ENCODE measurements at regions not wholly inside any gene's neighbourhood (a gene's known extent, or its start where the extent isn't known, plus 50 kb on each side); places are given as distances from the start of the nearest gene placed in this dataset.
"Not testable (repeated sequence)": the region's sequence is repeated elsewhere in the genome, so short reads cannot be mapped to it uniquely, and the experiment has no call there.

GRCh38 chr7:112959276-112959675 is 127.4 kb downstream of the GPR85 start:
- Histone ChIP-seq H3K4ac (ENCODE audit: low read depth, low read length) (no peak overlapping the region), H3K4me1 (ENCODE audit: control insufficient read depth, low read depth, low read length) (no peaks in the 10 kb centered on the region)

GRCh38 chr7:112958775-112959174 is 127.9 kb downstream of the GPR85 start:
- Histone ChIP-seq H3K23ac (ENCODE audit: low read length) (no peak overlapping the region), H2BK120ac (ENCODE audit: low read depth, low read length) (no peak overlapping the region), H2BK5ac (ENCODE audit: low read length) (no peak overlapping the region), H3K79me1 (ENCODE audit: low read length) (no peaks in the 10 kb centered on the region), H4K5ac (ENCODE audit: low read length) (no peak overlapping the region), H3K9ac (ENCODE audit: low read length) (no peak overlapping the region), H3K4me3 (ENCODE audit: low read length) (no peak overlapping the region), H2AK5ac (ENCODE audit: low read length) (no peak overlapping the region), H3K27ac (ENCODE audit: low read depth, low read length) (no peak overlapping the region), H4K8ac (ENCODE audit: low read depth, low read length) (no peak overlapping the region), H3K56ac (ENCODE audit: low read length) (no peak overlapping the region), H3K18ac (ENCODE audit: low read length) (no peak overlapping the region), H3K4me2 (ENCODE audit: low read length) (no peak overlapping the region), H3K4ac (ENCODE audit: low read depth, low read length) (no peak overlapping the region), H2BK15ac (replicated peaks; ENCODE audit: low read depth) (no peak overlapping the region), H3K36me3 (ENCODE audit: control insufficient read depth, insufficient read depth, low read length) (no peaks in the 10 kb centered on the region), H3K4me1 (ENCODE audit: control insufficient read depth, low read depth, low read length) (no peaks in the 10 kb centered on the region), H3K27me3 (ENCODE audit: insufficient read depth, low read length, poor library complexity) (no peaks in the 10 kb centered on the region), H3K79me2 (ENCODE audit: control insufficient read depth, insufficient read depth, low read length) (no peaks in the 10 kb centered on the region)
- DNase-seq, result no peak

More at GRCh38 chr7:112959276-112959675, 127.4 kb downstream of the GPR85 start:
- no peak overlapping the region for H2BK5ac ChIP-seq (ENCODE audit: low read length)
- no peak overlapping the region for H3K4me2 ChIP-seq (ENCODE audit: low read length)
- H3K79me1 ChIP-seq (ENCODE audit: low read length), result no peaks in the 10 kb centered on the region
- no peak overlapping the region for H2BK15ac ChIP-seq (replicated peaks; ENCODE audit: low read depth)
- H3K27me3 ChIP-seq (ENCODE audit: insufficient read depth, low read length, poor library complexity), result no peaks in the 10 kb centered on the region
- no peak overlapping the region for H4K5ac ChIP-seq (ENCODE audit: low read length)
- no peak overlapping the region for H2AK5ac ChIP-seq (ENCODE audit: low read length)
- H3K23ac ChIP-seq (ENCODE audit: low read length), result no peak overlapping the region
- no peak overlapping the region for H3K4me3 ChIP-seq (ENCODE audit: low read length)
- no peak overlapping the region for H4K8ac ChIP-seq (ENCODE audit: low read depth, low read length)
- no peak overlapping the region for H3K18ac ChIP-seq (ENCODE audit: low read length)
- H2BK120ac ChIP-seq (ENCODE audit: low read depth, low read length), result no peak overlapping the region
- no peak overlapping the region for H3K27ac ChIP-seq (ENCODE audit: low read depth, low read length)
- no peaks in the 10 kb centered on the region for H3K36me3 ChIP-seq (ENCODE audit: control insufficient read depth, insufficient read depth, low read length)
- no peak overlapping the region for H3K56ac ChIP-seq (ENCODE audit: low read length)
- H3K9ac ChIP-seq (ENCODE audit: low read length), result no peak overlapping the region
- no peak for DNase-seq
- no peaks in the 10 kb centered on the region for H3K79me2 ChIP-seq (ENCODE audit: control insufficient read depth, insufficient read depth, low read length)

GRCh38 chr7:112957901-112958300 is 128.7 kb downstream of the GPR85 start:
- H3K4ac ChIP-seq (ENCODE audit: low read depth, low read length), result no peak overlapping the region

GRCh38 chr7:112953031-112953430 is 133.6 kb downstream of the GPR85 start:
- H2BK5ac ChIP-seq (ENCODE audit: low read length); H3K79me2 ChIP-seq (ENCODE audit: control insufficient read depth, insufficient read depth, low read length); H3K79me1 ChIP-seq (ENCODE audit: low read length); H3K9ac ChIP-seq (ENCODE audit: low read length); DNase-seq; H2BK15ac ChIP-seq (replicated peaks; ENCODE audit: low read depth); H2AK5ac ChIP-seq (ENCODE audit: low read length); H3K27ac ChIP-seq (ENCODE audit: low read depth, low read length); H3K4me2 ChIP-seq (ENCODE audit: low read length); H3K4ac ChIP-seq (ENCODE audit: low read depth, low read length); H3K23ac ChIP-seq (ENCODE audit: low read length); H4K8ac ChIP-seq (ENCODE audit: low read depth, low read length); H3K4me3 ChIP-seq (ENCODE audit: low read length); H3K56ac ChIP-seq (ENCODE audit: low read length); H4K5ac ChIP-seq (ENCODE audit: low read length); H3K36me3 ChIP-seq (ENCODE audit: control insufficient read depth, insufficient read depth, low read length); H2BK120ac ChIP-seq (ENCODE audit: low read depth, low read length); H3K27me3 ChIP-seq (ENCODE audit: insufficient read depth, low read length, poor library complexity); H3K4me1 ChIP-seq (ENCODE audit: control insufficient read depth, low read depth, low read length); H3K18ac ChIP-seq (ENCODE audit: low read length): not testable (repeated sequence)
- no CpG with 5 or more reads among the region's 3 CpGs for WGBS (ENCODE audit: extremely low coverage, insufficient coverage, low lambda C conversion rate)

More at GRCh38 chr7:112957901-112958300, 128.7 kb downstream of the GPR85 start:
- Histone ChIP-seq H2BK120ac (ENCODE audit: low read depth, low read length) (no peak overlapping the region), H2AK5ac (ENCODE audit: low read length) (no peak overlapping the region), H3K56ac (ENCODE audit: low read length) (no peak overlapping the region), H2BK5ac (ENCODE audit: low read length) (no peak overlapping the region), H4K5ac (ENCODE audit: low read length) (no peak overlapping the region), H3K23ac (ENCODE audit: low read length) (no peak overlapping the region), H3K79me2 (ENCODE audit: control insufficient read depth, insufficient read depth, low read length) (no peaks in the 10 kb centered on the region), H3K18ac (ENCODE audit: low read length) (no peak overlapping the region), H3K27ac (ENCODE audit: low read depth, low read length) (no peak overlapping the region), H3K4me1 (ENCODE audit: control insufficient read depth, low read depth, low read length) (no peaks in the 10 kb centered on the region), H3K4me3 (ENCODE audit: low read length) (no peak overlapping the region), H3K36me3 (ENCODE audit: control insufficient read depth, insufficient read depth, low read length) (no peaks in the 10 kb centered on the region), H3K9ac (ENCODE audit: low read length) (no peak overlapping the region), H2BK15ac (replicated peaks; ENCODE audit: low read depth) (no peak overlapping the region), H3K27me3 (ENCODE audit: insufficient read depth, low read length, poor library complexity) (no peaks in the 10 kb centered on the region), H4K8ac (ENCODE audit: low read depth, low read length) (no peak overlapping the region), H3K4me2 (ENCODE audit: low read length) (no peak overlapping the region), H3K79me1 (ENCODE audit: low read length) (no peaks in the 10 kb centered on the region)
- no peak for DNase-seq

GRCh38 chr7:112951070-112951469 is 135.6 kb downstream of the GPR85 start:
- no peak overlapping the region for H3K4me2 ChIP-seq (ENCODE audit: low read length)
- H2BK5ac ChIP-seq (ENCODE audit: low read length), result no peak overlapping the region
- H4K8ac ChIP-seq (ENCODE audit: low read depth, low read length), result no peak overlapping the region
- H3K79me1 ChIP-seq (ENCODE audit: low read length), result no peaks in the 10 kb centered on the region
- no peak overlapping the region for H2BK15ac ChIP-seq (replicated peaks; ENCODE audit: low read depth)
- H2BK120ac ChIP-seq (ENCODE audit: low read depth, low read length), result no peak overlapping the region
- no peaks in the 10 kb centered on the region for H3K36me3 ChIP-seq (ENCODE audit: control insufficient read depth, insufficient read depth, low read length)
- no peak overlapping the region for H4K5ac ChIP-seq (ENCODE audit: low read length)
- no peak overlapping the region for H3K27ac ChIP-seq (ENCODE audit: low read depth, low read length)
- H3K4ac ChIP-seq (ENCODE audit: low read depth, low read length), result no peak overlapping the region
- H3K56ac ChIP-seq (ENCODE audit: low read length), result no peak overlapping the region
- H3K18ac ChIP-seq (ENCODE audit: low read length), result no peak overlapping the region
- no peak overlapping the region for H3K4me3 ChIP-seq (ENCODE audit: low read length)
- no peaks in the 10 kb centered on the region for H3K4me1 ChIP-seq (ENCODE audit: control insufficient read depth, low read depth, low read length)
- no peak overlapping the region for H3K9ac ChIP-seq (ENCODE audit: low read length)
- no peaks in the 10 kb centered on the region for H3K79me2 ChIP-seq (ENCODE audit: control insufficient read depth, insufficient read depth, low read length)
- H3K23ac ChIP-seq (ENCODE audit: low read length), result no peak overlapping the region
- no peak overlapping the region for H2AK5ac ChIP-seq (ENCODE audit: low read length)
- whole genome bisulfite sequencing (ENCODE audit: extremely low coverage, insufficient coverage, low lambda C conversion rate), result no CpG with 5 or more reads among the region's 4 CpGs
- H3K27me3 ChIP-seq (ENCODE audit: insufficient read depth, low read length, poor library complexity), result no peaks in the 10 kb centered on the region
- DNase-seq, result no peak

- H3K23ac ChIP-seq (ENCODE audit: low read length); H2BK120ac ChIP-seq (ENCODE audit: low read depth, low read length); H3K9ac ChIP-seq (ENCODE audit: low read length); DNase-seq; H3K4me2 ChIP-seq (ENCODE audit: low read length); H3K56ac ChIP-seq (ENCODE audit: low read length); H3K27me3 ChIP-seq (ENCODE audit: insufficient read depth, low read length, poor library complexity); H3K4me1 ChIP-seq (ENCODE audit: control insufficient read depth, low read depth, low read length); H3K18ac ChIP-seq (ENCODE audit: low read length); H3K4ac ChIP-seq (ENCODE audit: low read depth, low read length); H3K36me3 ChIP-seq (ENCODE audit: control insufficient read depth, insufficient read depth, low read length); H3K79me2 ChIP-seq (ENCODE audit: control insufficient read depth, insufficient read depth, low read length); H3K27ac ChIP-seq (ENCODE audit: low read depth, low read length); H4K5ac ChIP-seq (ENCODE audit: low read length); H3K79me1 ChIP-seq (ENCODE audit: low read length); H2AK5ac ChIP-seq (ENCODE audit: low read length); H3K4me3 ChIP-seq (ENCODE audit: low read length); H2BK15ac ChIP-seq (replicated peaks; ENCODE audit: low read depth); H4K8ac ChIP-seq (ENCODE audit: low read depth, low read length); H2BK5ac ChIP-seq (ENCODE audit: low read length): not testable (repeated sequence)
- WGBS (ENCODE audit: extremely low coverage, insufficient coverage, low lambda C conversion rate), result no CpG with 5 or more reads among the region's 4 CpGs
These were observed 136.9 kb downstream of the GPR85 start for GRCh38 chr7:112949682-112950081.

All from mesendoderm (in vitro differentiated cells).